ACC112 (cell line): ENCODE measurements at regions not wholly inside any gene's neighbourhood (a gene's known extent, or its start where the extent isn't known, plus 50 kb on each side); places are given as distances from the start of the nearest gene placed in this dataset.
"Not testable (repeated sequence)": the region's sequence is repeated elsewhere in the genome, so short reads cannot be mapped to it uniquely, and the experiment has no call there.

ENCODE experiments used
- H2AFZ ChIP-seq: fragments of 200-600 bp; sonication (generic); one replicate; pipeline ENCODE4 v1.6.0; 2017; ENCODE audit warnings: antibody characterized with exemption, low read length; ENCODE audit not compliant: unreplicated experiment
- H3K27ac ChIP-seq: fragments of 200-600 bp; sonication (generic); 2 replicates; pipeline ENCODE4 v1.5.1; 2014; ENCODE audit warnings: low read depth, mild to moderate bottlenecking, antibody characterized with exemption, low read length, moderate library complexity
- H3K27me3 ChIP-seq: fragments of 200-600 bp; sonication (generic); 2 replicates; pipeline ENCODE4 v1.6.1; 2014; ENCODE audit warnings: mild to moderate bottlenecking, antibody characterized with exemption, low read length, moderate library complexity, mixed read lengths; ENCODE audit not compliant: insufficient read depth
- H3K36me3 ChIP-seq: fragments of 200-600 bp; sonication (generic); 2 replicates; pipeline ENCODE4 v1.6.1; 2016; ENCODE audit warnings: mild to moderate bottlenecking, antibody characterized with exemption, low read length, moderate library complexity, mixed read lengths; ENCODE audit not compliant: insufficient read depth
- H3K4me1 ChIP-seq: fragments of 200-600 bp; sonication (generic); one replicate; pipeline ENCODE4 v1.6.1; 2016; ENCODE audit warnings: low read length, mixed read lengths; ENCODE audit not compliant: insufficient read depth, unreplicated experiment, control insufficient read depth
- H3K4me3 ChIP-seq: fragments of 200-600 bp; sonication (generic); 2 replicates; pipeline ENCODE4 v1.5.1; 2014; ENCODE audit warnings: mild to moderate bottlenecking, low read depth, low read length
- H3K79me2 ChIP-seq: fragments of 200-600 bp; sonication (generic); one replicate; pipeline ENCODE4 v1.6.0; 2016; ENCODE audit warnings: low read length; ENCODE audit not compliant: control insufficient read depth, unreplicated experiment, insufficient read depth

GRCh38 chr12:13428538-13429265 lies 232.2 kb downstream of the EMP1 start:
- H3K4me3 ChIP-seq: no peak overlapping the region
- H3K27me3 ChIP-seq: no peaks in the 10 kb centered on the region

GRCh38 chr12:13425766-13426165 lies 229.2 kb downstream of the EMP1 start:
- Histone ChIP-seq H3K27ac (peak overlapping the region; percentile 52), H3K27me3 (no peaks in the 10 kb centered on the region)

More at GRCh38 chr12:13428538-13429265, 232.2 kb downstream of the EMP1 start:
- Histone ChIP-seq H3K27ac (no peak overlapping the region), H3K4me1 (peaks cover 12% of the 10 kb centered on the region), H3K79me2 (no peaks in the 10 kb centered on the region), H3K36me3 (no peaks in the 10 kb centered on the region), H2AFZ (no peak overlapping the region)

GRCh38 chr12:13422291-13422690 lies 225.8 kb downstream of the EMP1 start:
- H2AFZ ChIP-seq: no peak overlapping the region
- peaks cover 15% of the 10 kb centered on the region for H3K27me3 ChIP-seq
- no peak overlapping the region for H3K27ac ChIP-seq
- no peaks in the 10 kb centered on the region for H3K79me2 ChIP-seq
- peaks cover 12% of the 10 kb centered on the region for H3K4me1 ChIP-seq
- H3K4me3 ChIP-seq: no peak overlapping the region
- H3K36me3 ChIP-seq: no peaks in the 10 kb centered on the region

More at GRCh38 chr12:13425766-13426165, 229.2 kb downstream of the EMP1 start:
- peaks cover 12% of the 10 kb centered on the region for H3K4me1 ChIP-seq
- H3K79me2 ChIP-seq: no peaks in the 10 kb centered on the region
- H2AFZ ChIP-seq: no peak overlapping the region
- no peak overlapping the region for H3K4me3 ChIP-seq
- no peaks in the 10 kb centered on the region for H3K36me3 ChIP-seq

GRCh38 chr12:13417516-13417915 lies 221.0 kb downstream of the EMP1 start:
- H3K79me2 ChIP-seq: no peaks in the 10 kb centered on the region
- peaks cover 37% of the 10 kb centered on the region for H3K27me3 ChIP-seq
- no peak overlapping the region for H2AFZ ChIP-seq
- H3K36me3 ChIP-seq: no peaks in the 10 kb centered on the region
- no peak overlapping the region for H3K27ac ChIP-seq
- H3K4me1 ChIP-seq: no peaks in the 10 kb centered on the region
- no peak overlapping the region for H3K4me3 ChIP-seq

GRCh38 chr12:13411287-13411686 lies 214.8 kb downstream of the EMP1 start:
- Histone ChIP-seq H3K4me1 (no peaks in the 10 kb centered on the region), H3K27me3 (peaks cover 24% of the 10 kb centered on the region), H2AFZ (no peak overlapping the region), H3K27ac (no peak overlapping the region), H3K79me2 (no peaks in the 10 kb centered on the region), H3K36me3 (no peaks in the 10 kb centered on the region), H3K4me3 (no peak overlapping the region)

GRCh38 chr12:13405961-13406703 lies 209.6 kb downstream of the EMP1 start:
- Histone ChIP-seq H3K27ac (no peak overlapping the region), H3K79me2 (no peaks in the 10 kb centered on the region), H2AFZ (no peak overlapping the region), H3K4me1 (no peaks in the 10 kb centered on the region), H3K4me3 (no peak overlapping the region), H3K27me3 (peaks cover 14% of the 10 kb centered on the region; the same call in 1 of the 2 replicates), H3K36me3 (no peaks in the 10 kb centered on the region)

GRCh38 chr12:13404631-13405473 lies 208.3 kb downstream of the EMP1 start:
- Histone ChIP-seq H3K27ac (no peak overlapping the region), H3K36me3 (no peaks in the 10 kb centered on the region), H3K79me2 (no peaks in the 10 kb centered on the region), H3K4me3 (no peak overlapping the region), H3K27me3 (peaks cover 14% of the 10 kb centered on the region; the same call in 1 of the 2 replicates), H2AFZ (no peak overlapping the region), H3K4me1 (no peaks in the 10 kb centered on the region)

GRCh38 chr12:13404111-13404628 lies 207.6 kb downstream of the EMP1 start:
- H3K27ac ChIP-seq: no peak overlapping the region
- no peaks in the 10 kb centered on the region for H3K36me3 ChIP-seq
- peaks cover 14% of the 10 kb centered on the region; the same call in 1 of the 2 replicates for H3K27me3 ChIP-seq
- H3K4me3 ChIP-seq: no peak overlapping the region
- H3K4me1 ChIP-seq: no peaks in the 10 kb centered on the region
- no peak overlapping the region for H2AFZ ChIP-seq
- H3K79me2 ChIP-seq: no peaks in the 10 kb centered on the region

GRCh38 chr12:13391375-13391774 lies 194.8 kb downstream of the EMP1 start:
- not testable (repeated sequence) for H3K27ac ChIP-seq, H3K4me1 ChIP-seq, H2AFZ ChIP-seq, H3K79me2 ChIP-seq, H3K36me3 ChIP-seq, H3K4me3 ChIP-seq
- peaks cover 15% of the 10 kb centered on the region for H3K27me3 ChIP-seq

GRCh38 chr12:13390918-13391317 lies 194.4 kb downstream of the EMP1 start:
- Histone ChIP-seq H3K4me3 (no peak overlapping the region), H3K27me3 (peaks cover 15% of the 10 kb centered on the region), H3K27ac (no peak overlapping the region), H3K36me3 (no peaks in the 10 kb centered on the region), H3K4me1 (peaks cover 4% of the 10 kb centered on the region), H3K79me2 (no peaks in the 10 kb centered on the region), H2AFZ (no peak overlapping the region)
